Mammary epithelial cell (primary cell): ENCODE measurements at regions not wholly inside any gene's neighbourhood (a gene's known extent, or its start where the extent isn't known, plus 50 kb on each side); places are given as distances from the start of the nearest gene placed in this dataset.

ENCODE experiments used
- CTCF ChIP-seq, 2 donors: IDR thresholded peaks in 1 of 2; conservative IDR thresholded peaks in 1 of 2; 2 replicates each; pipeline ENCODE4 v1.5.1; 2011 to 2012; ENCODE audit warnings: inconsistent platforms in 2 of 2, low read length in 2 of 2, mild to moderate bottlenecking in 2 of 2, control low read depth in 1 of 2, low read depth in 1 of 2; ENCODE audit not compliant: insufficient read depth in 1 of 2; ENCODE audit errors: extremely low read depth in 1 of 2
- EZH2 ChIP-seq: IDR thresholded peaks from 2 replicates; pipeline ENCODE4 v1.6.1; 2012; ENCODE audit warnings: low read length, inconsistent platforms, borderline replicate concordance

DNA sequence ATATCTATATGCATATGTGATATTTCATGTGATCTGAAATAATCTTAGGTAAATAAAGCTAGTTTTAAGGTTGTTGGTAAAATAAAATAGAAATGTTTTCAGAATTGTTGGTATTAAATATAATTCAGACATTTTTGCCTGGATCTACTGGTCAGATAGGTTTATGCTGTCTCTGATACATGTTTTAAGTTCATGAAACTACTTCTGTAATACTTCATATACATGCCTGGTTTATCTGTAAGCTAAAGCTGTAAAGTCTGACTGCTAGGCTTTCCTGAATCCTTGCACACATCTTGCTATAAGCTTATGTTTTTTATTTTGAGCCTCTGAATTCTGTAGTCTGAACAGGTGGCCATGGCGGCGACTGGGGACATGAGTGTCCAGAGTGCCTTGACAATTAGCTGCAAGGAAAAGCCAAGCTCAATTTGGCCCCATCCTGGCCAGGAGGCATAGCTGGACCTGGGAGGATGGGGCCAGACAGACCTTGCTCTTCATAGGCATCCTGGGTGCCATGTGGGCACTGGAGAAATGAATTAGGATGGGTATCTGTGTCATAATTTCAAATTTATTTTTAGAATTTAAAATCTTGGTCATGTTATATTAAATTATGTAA lies 241.0 kb upstream of the UBASH3B start:
- no peak for TF ChIP-seq CTCF (conservative IDR thresholded peaks at IDR 0.05 in 1 of 2, IDR thresholded peaks at IDR 0.05 in 1 of 2; ENCODE audit: extremely low read depth in 1 of 2, insufficient read depth in 1 of 2, low read depth in 1 of 2, low read length in 2 of 2)
- no peak for TF ChIP-seq EZH2
